Hepatocyte (in vitro differentiated cells): ENCODE measurements at regions not wholly inside any gene's neighbourhood (a gene's known extent, or its start where the extent isn't known, plus 50 kb on each side); places are given as distances from the start of the nearest gene placed in this dataset.

Experiments
- EZH2 ChIP-seq: fragments of 200-600 bp; sonication (generic); IDR thresholded peaks from 2 replicates; pipeline ENCODE4 v1.6.1; 2016; ENCODE audit warnings: antibody characterized with exemption, mild to moderate bottlenecking, borderline replicate concordance
- EZH2phosphoT487 ChIP-seq: fragments of 200-600 bp; sonication (generic); IDR thresholded peaks from one replicate; pipeline ENCODE4 v1.6.1; 2018; ENCODE audit warnings: antibody characterized with exemption, mild to moderate bottlenecking, low read depth, moderate library complexity; ENCODE audit not compliant: unreplicated experiment, severe bottlenecking
- TF ChIP-seq, protein P1 (sequence below): fragments of 200-600 bp; sonication (generic); IDR thresholded peaks from 2 replicates; pipeline ENCODE4 v1.5.1; 2016; ENCODE audit warnings: antibody characterized with exemption, mild to moderate bottlenecking; ENCODE audit not compliant: poor library complexity

DNA sequence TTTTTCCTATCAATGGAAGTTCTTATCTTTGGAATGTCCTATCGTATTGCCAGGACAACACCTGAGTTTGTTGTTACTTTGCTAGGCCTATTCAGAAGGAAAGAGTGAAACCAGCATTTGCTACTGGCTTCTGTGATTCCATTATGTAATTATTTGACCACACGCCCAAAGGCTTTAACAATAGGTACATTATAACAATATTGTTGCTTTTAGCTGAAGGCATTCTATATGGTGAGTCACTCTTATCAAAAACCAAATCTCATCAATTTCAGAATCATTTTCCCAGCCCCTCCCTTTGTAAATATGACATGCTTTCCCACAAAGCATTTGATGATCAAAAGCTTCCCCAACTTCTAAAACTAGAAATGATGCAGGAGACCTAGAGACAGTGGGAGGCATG lies 294.4 kb upstream of the NEBL start:
- TF ChIP-seq, protein P1, sequence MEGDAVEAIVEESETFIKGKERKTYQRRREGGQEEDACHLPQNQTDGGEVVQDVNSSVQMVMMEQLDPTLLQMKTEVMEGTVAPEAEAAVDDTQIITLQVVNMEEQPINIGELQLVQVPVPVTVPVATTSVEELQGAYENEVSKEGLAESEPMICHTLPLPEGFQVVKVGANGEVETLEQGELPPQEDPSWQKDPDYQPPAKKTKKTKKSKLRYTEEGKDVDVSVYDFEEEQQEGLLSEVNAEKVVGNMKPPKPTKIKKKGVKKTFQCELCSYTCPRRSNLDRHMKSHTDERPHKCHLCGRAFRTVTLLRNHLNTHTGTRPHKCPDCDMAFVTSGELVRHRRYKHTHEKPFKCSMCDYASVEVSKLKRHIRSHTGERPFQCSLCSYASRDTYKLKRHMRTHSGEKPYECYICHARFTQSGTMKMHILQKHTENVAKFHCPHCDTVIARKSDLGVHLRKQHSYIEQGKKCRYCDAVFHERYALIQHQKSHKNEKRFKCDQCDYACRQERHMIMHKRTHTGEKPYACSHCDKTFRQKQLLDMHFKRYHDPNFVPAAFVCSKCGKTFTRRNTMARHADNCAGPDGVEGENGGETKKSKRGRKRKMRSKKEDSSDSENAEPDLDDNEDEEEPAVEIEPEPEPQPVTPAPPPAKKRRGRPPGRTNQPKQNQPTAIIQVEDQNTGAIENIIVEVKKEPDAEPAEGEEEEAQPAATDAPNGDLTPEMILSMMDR: no peak
- TF ChIP-seq EZH2 (no peak), EZH2phosphoT487 (no peak)
